Fibroblast of the aortic adventitia (primary cell): ENCODE measurements at regions not wholly inside any gene's neighbourhood (a gene's known extent, or its start where the extent isn't known, plus 50 kb on each side); places are given as distances from the start of the nearest gene placed in this dataset.

Experiments
- DNase-seq: peaks from one replicate; pipeline ENCODE4 v3.0.0-alpha.2; 2010; ENCODE audit warnings: low read depth
- H3K4me3 ChIP-seq: 2 replicates; pipeline ENCODE4 v1.5.1; 2011; ENCODE audit warnings: low read depth, mild to moderate bottlenecking, control low read depth, low read length, moderate library complexity
- TF ChIP-seq, protein P1 (sequence below): IDR thresholded peaks from 2 replicates; pipeline ENCODE4 v1.5.1; 2011; ENCODE audit warnings: mild to moderate bottlenecking, low read length, control low read depth, inconsistent platforms; ENCODE audit not compliant: insufficient read depth

DNA sequence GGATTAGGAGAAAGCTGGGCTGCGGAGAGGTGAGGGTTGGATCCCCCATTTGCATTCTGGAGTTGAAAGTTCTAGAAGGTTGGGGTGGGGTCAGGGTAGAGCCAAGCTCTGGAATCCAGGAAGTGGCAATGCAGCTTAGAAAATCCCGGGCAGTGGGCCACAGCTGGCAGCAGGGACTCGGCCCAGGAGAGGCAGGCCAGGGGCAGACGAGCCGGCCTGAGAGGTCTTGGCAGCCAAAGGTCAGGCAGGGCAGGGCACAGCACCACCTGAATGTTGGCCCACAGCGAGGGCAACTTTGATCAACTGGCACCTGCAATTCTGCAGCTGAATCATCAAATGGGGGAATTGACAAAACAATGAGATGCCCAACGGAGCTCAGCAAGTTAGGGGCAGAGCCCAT, 139.2 kb downstream of the INHBB start:
- DNase-seq: no peak
- TF ChIP-seq, protein P1, sequence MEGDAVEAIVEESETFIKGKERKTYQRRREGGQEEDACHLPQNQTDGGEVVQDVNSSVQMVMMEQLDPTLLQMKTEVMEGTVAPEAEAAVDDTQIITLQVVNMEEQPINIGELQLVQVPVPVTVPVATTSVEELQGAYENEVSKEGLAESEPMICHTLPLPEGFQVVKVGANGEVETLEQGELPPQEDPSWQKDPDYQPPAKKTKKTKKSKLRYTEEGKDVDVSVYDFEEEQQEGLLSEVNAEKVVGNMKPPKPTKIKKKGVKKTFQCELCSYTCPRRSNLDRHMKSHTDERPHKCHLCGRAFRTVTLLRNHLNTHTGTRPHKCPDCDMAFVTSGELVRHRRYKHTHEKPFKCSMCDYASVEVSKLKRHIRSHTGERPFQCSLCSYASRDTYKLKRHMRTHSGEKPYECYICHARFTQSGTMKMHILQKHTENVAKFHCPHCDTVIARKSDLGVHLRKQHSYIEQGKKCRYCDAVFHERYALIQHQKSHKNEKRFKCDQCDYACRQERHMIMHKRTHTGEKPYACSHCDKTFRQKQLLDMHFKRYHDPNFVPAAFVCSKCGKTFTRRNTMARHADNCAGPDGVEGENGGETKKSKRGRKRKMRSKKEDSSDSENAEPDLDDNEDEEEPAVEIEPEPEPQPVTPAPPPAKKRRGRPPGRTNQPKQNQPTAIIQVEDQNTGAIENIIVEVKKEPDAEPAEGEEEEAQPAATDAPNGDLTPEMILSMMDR: no peak

DNA sequence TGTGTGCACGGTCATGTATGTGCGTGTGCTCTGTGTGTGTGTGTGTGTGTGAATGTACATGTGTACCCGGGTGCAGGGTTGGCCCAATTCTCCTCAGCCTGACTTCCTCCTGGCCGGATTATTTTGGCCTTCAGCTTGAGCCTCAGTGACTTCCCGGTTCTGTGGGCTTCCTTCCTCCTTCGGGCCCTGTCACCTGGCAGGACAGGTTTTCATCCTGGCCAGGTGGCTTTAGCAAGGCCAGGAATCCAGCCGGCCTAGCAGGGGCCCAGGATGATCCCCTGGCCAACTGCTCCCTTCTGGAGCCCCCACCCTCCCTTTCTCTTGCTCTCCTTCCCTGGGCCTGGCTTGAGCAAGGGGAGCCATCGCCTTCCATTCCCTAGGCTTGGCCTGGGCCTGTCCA, 140.5 kb downstream of the INHBB start:
- TF ChIP-seq, protein P1: no peak
- no peak for DNase-seq
- H3K4me3 ChIP-seq: no peak overlapping the region

More for the DNA sequence above, 139.2 kb downstream of the INHBB start:
- H3K4me3 ChIP-seq: no peak overlapping the region

DNA sequence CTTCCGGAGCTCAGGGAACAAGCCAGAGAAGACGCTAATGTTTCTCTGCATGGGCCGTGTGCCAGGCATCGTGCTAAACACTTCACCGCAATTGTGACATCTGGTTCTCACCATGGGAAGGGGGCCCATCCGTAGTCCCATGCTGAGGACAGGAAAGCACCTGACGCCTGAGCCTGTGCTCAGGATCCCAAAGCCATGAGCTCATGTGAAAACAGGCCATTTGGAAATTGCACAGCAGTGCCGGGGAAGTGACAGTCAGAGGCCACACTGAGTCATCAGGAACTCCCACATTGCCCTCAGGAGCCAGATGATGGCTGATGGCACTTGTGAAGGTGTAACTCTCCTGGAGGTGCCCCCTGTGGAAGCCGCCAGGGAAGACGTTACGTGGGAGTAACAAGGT, 141.0 kb downstream of the INHBB start:
- TF ChIP-seq, protein P1: no peak
- H3K4me3 ChIP-seq: no peak overlapping the region
- DNase-seq: no peak

DNA sequence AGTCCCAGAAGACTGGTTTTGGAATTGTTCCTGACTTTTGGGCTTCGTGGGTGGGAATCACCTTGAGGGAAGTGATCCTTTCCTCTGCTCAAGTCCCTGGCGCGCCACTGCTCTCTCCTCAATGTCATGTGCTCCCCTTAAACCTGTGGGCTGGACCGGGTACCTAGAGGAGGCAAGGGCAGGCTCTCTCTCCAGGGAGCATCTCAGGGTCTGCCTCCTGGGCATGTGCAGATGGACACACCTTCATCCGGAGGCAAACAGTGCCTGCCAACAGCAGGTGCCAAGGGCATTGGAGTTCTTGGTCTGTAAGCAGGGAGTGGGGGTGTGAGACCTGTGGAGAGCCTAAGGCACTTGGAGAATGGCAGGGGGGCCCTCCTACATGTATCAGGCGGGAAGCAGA, 142.6 kb downstream of the INHBB start:
- TF ChIP-seq, protein P1: no peak

DNA sequence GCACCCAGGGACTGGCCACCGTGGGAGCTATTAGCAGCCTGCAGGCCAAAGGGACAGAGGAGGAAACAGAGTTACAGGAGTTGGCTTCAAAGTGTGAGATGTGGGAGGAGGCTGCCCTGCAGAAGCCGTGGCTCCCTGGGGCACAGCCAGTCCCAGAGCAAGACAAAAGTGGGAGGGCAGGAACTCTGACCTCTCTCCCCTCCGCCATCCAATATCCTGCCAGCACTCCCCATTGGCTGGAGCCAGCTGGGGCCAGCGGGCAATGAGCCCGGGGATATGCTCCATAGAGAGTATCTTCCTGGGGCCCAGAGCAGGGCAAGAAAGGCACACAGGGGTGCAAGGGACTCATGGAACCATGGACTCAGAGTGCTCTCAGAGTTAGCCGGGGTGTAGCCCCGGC, 143.1 kb downstream of the INHBB start:
- DNase-seq: no peak
- TF ChIP-seq, protein P1: no peak
- no peak overlapping the region for H3K4me3 ChIP-seq

More for the DNA sequence above, 142.6 kb downstream of the INHBB start:
- no peak overlapping the region for H3K4me3 ChIP-seq
- no peak for DNase-seq

DNA sequence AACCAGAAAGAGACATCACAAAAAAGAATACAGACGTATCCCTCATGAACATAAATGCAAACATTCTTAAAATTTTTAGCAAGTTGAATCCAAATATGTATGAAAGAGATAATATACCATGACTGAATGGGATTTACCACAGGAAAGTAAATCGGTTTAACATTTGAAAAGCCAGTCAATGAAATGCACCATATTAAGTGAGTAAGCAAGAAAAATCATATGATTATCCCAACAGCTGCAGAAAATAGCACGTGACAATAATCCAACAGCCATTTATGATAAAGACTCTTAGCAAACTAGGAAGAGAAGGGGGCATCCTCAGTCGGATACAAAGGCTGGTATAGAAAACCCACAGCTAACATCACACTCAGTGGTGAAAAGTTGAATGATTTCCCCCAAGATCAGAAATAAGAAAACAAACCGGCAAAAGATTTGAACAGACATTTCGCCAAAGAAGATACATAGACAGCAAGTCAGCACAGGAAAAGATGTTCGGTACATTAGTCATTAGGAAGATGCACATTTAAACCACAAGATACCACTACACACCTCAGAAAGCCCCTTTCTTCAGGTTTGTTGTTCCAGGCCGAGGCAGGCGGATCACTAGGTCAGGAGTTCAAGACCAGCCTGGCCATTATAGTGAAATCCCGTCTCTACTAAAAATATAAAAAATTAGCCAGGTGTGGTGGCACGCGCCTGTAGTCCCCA, 144.3 kb downstream of the INHBB start:
- no peak overlapping the region for H3K4me3 ChIP-seq
- TF ChIP-seq, protein P1: no peak
- no peak for DNase-seq
